ENCODE measurements at regions not wholly inside any gene's neighbourhood (a gene's known extent, or its start where the extent isn't known, plus 50 kb on each side); places are given as distances from the start of the nearest gene placed in this dataset.

GRCh38 chr5:158413122-158413680 is 554.3 kb upstream of the CLINT1 start:
- no peak for DNase-seq

GRCh38 chr5:158410976-158411375 is 552.0 kb upstream of the CLINT1 start:
- no peak for DNase-seq

GRCh38 chr5:158409507-158409906 is 550.6 kb upstream of the CLINT1 start:
- no peak for DNase-seq

GRCh38 chr5:158407824-158408195 is 548.9 kb upstream of the CLINT1 start:
- DNase-seq = no peak

DNA sequence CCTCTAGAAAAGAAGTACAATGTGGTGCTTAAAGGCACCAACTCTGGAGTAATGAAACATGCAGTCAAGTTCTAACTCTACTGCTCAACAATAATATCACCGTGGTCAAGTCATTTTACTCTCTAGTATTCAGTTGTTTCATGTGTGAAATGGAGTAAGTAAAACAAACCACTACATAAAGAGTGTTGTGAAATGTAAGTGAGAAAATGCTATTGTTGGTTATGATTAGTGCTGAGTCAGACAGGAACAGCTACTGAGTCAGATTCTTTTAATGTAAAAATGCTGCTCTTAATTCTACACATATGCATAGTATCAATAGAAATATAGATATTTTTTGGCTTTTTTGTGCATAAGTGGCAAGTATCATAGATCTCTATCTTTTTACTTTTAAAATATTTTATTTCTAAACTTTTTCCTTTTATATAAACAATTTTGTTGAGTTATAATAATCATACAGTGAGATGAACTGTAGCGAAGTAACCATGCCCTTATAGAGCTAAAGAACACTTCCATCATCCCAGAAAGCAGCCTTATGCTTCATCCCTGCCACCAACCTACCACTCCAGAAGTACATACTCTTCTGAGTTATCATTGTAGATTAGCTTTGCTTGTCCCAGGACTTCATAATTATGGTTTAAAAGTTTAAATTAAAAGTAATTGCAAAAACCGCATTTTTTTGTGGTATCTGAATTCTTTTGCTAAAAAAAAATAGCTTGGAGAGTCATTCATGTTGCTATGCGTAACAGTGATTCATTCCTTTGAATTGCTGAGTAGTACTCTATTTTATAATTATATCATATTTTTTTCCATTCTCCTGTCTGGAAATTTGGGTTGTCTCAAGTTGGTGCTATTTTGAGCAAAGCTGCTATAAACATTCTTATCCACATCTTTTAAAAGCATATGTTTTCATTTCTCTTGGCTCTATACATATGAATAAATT is 548.2 kb upstream of the CLINT1 start:
- no peak for DNase-seq

DNA sequence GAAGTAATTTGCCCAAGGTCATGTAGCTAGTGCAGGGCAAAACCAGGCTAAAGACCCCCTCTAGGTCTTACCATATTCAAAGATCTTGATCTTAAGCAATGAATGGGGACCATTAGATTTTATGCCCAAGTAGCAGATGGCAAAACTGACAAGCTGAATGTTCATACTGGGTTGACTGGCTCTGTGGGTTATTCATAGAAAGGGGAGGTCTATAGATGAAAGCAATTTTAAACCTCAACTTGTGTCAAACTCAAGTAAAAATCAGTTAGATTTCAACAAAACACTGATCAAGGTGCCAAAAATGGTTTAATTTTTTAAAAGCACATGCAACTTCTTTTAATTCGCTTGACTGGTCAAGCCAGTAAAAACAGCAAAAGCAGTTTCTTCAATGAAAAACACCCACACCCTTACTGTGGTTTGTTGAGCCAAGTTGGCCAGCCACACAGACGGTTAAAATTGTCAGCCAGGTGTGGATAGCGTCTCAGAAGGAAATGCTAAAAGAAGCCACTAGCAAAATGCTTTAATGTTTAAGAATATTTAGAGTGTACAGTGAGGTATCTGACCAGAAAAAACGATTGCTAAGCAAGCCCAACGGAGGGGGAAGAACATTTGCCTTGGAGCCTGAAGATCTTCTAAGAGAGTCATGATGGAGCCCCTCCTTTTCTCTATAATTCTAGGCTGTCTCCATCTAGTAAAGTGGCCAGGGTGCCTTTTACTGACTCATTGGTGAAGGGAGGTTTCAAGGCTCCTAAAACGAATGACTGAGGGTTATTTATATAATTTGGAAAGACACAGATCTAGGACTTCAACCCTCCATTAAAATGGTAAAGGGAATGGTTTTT is 539.6 kb upstream of the CLINT1 start:
- DNase-seq = no peak

GRCh38 chr5:158397278-158397677 is 538.3 kb upstream of the CLINT1 start:
- DNase-seq = no peak

- DNase-seq = no peak
Measured at GRCh38 chr5:158394102-158394501, 535.2 kb upstream of the CLINT1 start.

DNA sequence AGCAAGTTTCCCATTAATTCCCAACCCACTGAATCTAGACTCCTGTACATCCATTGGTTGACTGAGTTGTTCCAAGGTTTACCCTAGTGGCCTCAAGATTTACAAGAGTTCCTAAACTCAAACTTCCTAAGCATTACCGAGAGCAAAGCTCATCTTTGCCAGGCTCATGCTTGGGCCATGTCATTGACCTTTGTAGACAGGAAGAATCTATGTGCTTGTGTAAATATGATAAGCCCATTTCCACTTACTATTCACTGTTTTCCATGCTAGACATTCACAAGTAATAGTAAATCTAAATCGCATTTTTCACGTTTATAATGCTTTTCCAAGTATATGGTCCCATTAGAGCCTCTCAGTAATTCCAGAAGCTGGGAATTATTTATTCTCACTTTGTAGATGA is 534.5 kb upstream of the CLINT1 start:
- no peak for DNase-seq

- DNase-seq = no peak
Measured at GRCh38 chr5:158392753-158393152, 533.8 kb upstream of the CLINT1 start.

DNA sequence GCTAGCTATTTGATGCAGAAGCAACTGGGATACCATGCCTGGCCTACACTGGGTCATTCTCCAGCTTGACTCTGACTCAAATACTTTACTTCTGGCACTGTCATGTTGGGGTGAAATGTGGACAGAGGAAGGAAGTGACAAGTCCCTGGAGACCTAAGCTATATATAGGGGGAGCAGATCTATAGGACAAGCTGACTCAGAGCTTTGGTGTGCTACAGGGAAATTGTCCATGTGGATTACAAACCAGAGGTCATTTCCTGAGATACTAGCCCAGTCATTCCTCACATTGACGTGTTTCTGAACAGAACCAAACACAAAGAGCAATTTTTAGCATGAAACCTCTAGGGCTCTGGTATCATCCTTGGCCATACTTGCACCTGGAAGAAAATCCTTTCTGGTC is 531.6 kb upstream of the CLINT1 start:
- no peak for DNase-seq

DNA sequence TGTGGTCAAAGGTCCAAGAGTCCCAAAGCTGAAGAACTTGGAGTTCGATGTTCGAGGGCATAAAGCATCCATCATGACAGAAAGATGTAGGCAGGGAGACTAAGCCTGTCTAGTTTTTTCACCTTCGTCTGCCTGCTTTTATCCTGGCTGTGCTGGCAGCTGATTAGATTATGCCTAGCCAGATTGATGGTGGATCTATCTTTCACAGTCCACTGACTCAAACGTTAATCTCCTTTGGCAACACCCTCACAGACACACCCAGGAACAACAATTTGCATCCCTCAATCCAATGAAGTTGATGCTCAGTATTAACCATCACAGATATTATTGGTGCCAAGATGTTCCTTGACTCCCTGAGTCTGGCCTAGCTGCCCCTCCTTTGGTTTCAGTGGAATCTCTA is 530.8 kb upstream of the CLINT1 start:
- DNase-seq = no peak

- no peak for DNase-seq
Measured at GRCh38 chr5:158388021-158388420, 529.1 kb upstream of the CLINT1 start.

GRCh38 chr5:158387499-158387898 is 528.6 kb upstream of the CLINT1 start:
- DNase-seq = no peak

DNA sequence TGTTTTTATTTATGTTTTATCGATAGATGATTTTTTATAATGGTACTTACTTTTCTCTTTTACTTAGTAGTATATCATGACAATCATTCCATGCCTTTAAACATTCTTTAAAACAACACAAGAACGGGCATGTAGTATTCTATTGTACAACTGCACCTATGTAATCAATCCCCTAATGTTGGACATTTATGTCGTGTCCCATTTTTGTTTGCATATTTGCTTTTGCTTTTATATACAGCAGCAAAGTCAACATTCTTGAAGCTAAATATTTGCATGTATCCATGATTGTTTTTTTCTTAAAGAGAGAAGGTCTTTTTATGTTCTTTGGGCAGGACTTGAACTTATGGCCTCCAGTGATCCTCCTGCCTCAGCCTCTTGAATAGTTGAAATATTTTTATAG is 527.0 kb upstream of the CLINT1 start:
- no peak for DNase-seq

GRCh38 chr5:158384535-158385481 is 525.9 kb upstream of the CLINT1 start:
- no peak for DNase-seq

- no peak for DNase-seq
Measured at GRCh38 chr5:158383486-158383885, 524.5 kb upstream of the CLINT1 start.

- DNase-seq = peak in 3 of 56 donors; percentile 0 to 51 (median 16)
Measured at GRCh38 chr5:158382473-158382872, 523.5 kb upstream of the CLINT1 start.

GRCh38 chr5:158381614-158382160 is 522.7 kb upstream of the CLINT1 start:
- no peak for DNase-seq

DNA sequence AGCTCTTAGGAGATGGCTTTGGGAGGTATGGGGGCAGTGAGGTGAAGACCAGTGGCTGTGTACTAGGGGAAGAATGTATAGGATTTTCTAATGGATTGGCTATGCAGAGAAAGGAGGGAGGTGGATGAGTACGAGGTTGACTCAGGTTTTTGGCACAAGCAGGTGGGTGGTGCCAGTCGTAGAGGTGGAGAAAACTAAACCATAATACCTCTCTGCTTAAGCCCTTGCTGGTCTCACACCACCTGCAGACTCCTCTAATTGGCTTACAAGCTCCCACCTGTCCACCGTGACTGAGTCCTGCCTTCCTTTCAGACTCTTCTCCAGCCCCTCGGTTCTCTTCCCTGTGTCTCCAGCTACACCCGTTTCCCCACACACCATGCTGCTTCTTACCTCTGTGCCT is 521.7 kb upstream of the CLINT1 start:
- DNase-seq = peak in 1 of 56 donors; percentile 8

- no peak for DNase-seq
Measured at GRCh38 chr5:158378931-158379330, 520.0 kb upstream of the CLINT1 start.
